ENCODE measurements at regions not wholly inside any gene's neighbourhood (a gene's known extent, or its start where the extent isn't known, plus 50 kb on each side); places are given as distances from the start of the nearest gene placed in this dataset.

DNA sequence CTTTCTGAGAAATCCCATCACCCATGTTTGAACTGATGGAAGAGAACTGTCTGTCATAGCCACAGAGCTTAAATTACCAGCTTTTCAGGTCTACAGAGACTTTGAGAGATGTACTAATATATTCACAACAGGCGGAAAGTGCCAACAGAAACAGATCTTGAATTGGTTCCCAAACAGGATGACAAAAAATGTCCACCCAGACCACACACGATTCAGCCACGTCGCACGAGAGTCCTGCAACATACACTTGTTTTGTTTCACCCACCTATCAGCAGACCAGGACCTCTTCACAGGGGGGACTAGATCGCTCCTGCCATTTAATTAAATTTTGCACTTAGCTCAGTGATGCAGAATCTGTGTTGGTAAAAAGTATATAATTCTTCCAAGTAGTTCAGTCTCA is 187.1 kb upstream of the CEP162 start:
- DNase-seq, result no peak

DNA sequence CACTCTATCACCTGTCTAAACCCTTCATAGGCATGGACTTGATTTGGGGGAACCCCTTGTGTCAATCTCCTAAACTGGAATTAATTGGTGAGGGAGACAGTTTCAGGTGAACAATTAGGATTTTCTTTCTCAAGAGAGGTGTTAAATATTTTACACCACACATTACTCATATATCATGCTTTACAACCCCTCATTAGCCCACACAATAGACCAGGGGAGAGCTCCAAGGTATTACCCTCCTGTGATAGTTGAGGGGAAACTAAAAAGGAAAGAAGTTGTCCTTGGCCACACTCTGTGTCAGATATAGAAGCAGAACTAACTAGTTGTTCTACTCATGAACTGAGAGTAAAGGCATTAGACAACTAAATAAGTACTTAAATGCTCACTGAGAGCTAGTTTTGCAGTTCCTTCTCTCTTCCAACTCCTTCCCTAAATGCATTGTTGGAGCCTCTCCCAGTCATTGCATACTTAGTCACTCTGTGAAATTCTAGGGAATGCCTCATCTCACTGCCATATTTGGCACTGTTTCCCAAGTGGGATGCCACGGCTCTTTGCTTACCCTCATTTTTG is 183.7 kb upstream of the CEP162 start:
- peak; percentile 92 for DNase-seq

DNA sequence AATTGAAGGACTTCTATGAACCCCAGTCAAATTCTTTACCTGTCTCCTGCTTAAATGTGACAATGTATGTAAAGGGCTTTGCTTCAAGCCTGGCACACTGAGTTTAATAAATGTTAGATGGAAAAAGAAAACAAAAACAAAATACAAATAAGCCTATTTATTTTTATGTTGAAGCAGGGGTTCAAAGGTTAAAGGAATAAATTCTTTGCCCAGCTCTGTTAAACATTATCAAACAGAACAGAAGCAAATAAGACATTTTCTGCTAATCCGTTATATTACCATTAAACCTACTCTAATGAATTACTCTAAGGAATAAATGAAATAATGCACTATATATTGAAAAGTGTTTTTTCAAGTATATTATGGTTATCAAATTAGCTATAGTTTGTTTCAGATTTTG is 182.5 kb upstream of the CEP162 start:
- no peak for DNase-seq

DNA sequence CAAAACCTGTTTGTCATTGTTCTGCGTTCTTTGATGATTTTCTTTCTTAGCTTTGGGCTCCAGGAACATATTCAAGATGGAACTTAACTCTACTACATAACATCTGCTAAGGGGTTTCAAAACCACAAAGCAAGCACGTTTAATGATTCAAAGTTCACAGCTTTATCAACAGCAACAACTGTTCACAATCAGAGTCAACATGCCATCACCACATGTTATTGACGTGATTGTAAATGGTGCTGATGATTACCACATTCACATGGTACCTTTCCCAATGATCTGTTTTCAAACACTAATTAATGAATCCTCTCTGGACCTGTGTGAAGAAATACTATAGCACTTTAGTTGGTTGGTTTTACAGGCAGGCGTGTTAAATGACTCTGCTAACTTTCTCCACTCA is 180.6 kb upstream of the CEP162 start:
- no peak for DNase-seq

DNA sequence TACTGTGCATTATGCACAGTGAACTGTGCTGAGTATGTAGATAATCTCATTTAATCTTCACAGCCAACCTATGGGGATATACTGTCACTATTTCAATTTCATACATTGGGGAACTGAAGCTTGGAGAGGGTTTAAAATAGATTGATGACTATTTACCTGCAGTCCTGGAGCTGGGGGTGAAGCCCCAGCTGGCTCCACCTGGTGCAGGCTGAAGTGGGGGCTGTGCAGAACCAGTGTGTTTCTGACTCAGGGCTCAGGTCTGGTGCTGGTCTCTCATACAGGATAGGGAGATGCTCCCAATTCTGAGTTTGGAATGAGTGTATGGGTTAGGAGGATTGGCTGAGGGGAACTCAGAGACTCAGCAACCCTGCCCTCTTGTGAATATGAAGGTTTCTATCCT is 176.1 kb upstream of the CEP162 start:
- DNase-seq, result no peak

DNA sequence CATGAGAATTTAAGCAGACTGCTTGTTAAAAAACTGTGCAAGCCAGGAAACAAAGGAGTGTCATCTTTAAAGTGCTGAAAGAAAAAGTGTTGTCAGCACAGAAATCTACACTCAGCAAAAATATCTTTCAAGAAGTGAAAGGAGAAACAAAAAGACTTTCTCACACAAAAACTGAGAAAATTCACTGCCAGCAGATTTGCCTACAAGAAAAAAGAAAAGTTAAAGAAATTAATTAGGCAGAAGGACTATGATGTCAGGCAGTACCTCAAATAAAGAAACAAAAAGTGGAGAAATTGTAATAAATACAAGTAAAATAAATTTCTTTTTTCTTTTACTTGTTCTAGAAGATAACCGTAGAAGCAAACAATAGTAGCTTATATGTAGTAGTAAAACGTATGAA is 171.6 kb upstream of the CEP162 start:
- no peak for DNase-seq

DNA sequence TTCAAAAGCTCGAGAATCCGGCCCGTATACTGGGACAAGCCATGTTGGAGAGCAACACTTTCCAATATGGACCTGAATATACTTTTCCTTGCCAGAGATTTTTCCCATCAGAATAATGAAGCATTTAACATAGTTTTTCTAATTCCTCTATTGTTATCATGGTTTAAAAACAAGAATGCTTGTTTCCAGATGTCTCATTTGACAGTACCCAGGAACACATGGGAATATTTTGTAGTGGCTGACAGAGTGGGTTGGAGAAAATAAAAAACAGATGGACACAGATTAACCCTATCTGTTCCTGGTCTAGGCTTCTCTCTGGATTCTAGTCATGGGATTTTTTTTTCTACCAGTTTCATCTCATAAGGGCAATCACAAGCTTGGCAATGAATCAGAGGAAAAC is 164.8 kb upstream of the CEP162 start:
- DNase-seq, result no peak

DNA sequence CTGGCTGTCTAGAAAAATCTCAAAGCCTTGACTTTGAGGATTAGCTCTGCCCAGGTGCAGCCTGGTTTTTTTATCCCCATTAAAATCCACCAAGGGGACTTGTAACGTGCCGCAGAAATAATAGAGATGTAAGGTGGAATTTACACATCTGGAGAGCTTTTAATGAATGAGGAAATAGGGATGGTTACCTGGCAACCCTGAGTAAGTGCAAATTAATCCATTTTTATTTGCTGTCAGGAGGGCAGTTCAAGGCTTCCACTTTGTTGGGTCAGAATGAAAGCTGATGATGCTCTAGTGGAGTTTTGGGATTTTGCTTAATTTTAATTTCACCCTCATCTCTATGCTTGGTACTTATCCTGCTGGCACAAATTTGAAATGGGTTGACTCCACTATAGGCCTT is 163.4 kb upstream of the CEP162 start:
- DNase-seq, result no peak

DNA sequence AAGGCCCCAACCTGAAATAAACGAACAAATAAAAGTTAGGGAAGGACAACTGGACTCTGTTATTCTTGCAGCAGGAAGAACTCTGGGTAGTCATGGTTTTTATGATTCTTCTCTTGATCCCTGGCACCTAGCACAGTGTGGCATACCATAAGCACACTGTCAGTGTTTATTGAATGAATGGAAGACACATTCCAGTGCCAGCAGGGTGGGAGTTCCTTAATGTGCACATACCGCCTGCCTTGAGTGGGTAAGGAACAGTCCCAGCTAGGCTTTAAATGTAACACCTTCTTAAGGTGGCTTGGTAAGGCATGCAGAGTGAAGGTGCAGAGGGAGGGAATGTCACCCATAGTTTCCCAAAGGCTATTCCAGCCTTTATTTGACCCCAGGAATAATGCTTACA is 162.9 kb upstream of the CEP162 start:
- no peak for DNase-seq

DNA sequence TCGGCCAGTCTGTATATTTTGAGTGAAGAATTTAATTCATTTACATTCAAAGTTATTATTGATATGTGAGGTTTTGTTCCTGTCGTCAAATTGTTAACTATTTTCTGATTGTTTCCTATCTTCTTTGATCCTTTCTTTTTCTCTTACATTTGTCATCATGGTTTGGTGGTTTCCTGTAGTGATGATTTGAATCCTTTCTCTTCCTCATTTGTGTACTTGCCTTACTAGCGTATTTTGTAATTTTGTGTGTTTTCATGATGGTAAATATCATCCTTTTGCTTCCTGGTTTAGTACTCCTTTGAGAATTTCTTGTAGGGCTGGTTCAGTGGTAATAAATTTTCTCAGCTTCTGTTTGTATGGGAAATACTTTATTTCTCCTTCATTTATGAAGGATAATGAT is 151.7 kb upstream of the CEP162 start:
- DNase-seq, result no peak

DNA sequence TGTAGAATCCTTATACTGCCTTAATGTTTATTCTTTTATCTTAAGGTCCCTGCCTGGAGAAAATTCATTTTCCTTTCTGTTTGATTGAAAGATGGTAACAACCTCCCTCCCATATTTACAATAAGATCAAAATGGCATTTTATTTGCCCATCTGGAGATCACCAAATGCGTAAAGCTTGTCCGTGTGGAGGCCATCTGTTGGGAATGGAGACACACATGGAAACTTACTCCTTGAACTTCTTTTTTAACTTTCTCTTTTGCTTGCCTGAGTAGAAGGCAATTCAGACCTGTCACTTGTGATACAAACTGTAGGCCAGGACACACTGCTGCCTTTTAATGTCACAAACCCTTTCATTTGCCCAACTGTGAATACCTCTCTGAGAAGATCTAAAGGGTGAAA is 144.8 kb upstream of the CEP162 start:
- DNase-seq, result no peak

DNA sequence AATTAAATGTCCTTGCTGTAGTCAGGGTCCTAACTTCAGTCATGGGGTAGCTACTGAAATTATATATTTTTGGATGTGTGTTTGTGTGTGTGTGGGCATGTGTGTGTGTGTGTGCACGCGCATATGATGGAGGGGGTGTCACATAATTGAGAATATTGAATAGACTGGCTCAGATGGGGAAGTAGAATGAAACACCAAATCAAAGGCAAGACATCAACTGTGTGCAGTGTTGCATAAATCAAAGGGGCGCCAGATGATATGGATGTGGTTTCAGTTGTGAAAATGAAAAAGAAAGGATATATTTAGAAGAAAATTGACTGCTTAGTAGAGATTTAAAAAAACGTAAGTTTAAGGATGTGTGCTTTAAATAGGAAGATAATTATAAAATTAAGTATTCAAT is 144.2 kb upstream of the CEP162 start:
- DNase-seq, result no peak

DNA sequence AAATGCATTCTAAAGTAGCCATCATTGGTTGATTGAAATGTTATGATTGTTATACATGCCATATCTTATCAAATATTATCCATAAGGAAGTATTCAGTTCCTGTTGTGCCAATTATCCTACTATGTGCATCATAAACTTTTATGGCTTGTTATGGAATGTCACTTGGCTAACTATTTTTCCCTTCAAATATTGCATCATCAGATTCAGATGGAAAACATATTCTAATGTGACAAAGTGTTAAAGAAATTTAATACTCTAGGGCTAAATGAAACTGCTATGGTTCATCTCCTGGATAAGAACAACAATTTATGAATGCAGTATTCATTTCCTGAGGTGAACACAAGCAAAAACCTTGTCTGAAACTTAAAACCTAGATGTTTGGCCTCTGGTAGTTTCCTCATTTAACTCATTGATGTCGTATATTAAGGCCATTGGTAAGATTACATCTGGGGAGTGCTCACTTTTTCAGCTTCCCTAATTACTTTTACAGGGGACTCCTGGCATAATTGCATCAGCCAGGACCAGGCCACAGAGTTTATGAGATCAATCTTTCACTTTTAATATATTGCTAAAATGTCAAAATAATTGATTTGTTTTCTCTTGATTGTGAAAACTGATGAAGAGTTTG is 134.9 kb upstream of the CEP162 start:
- no peak for DNase-seq

DNA sequence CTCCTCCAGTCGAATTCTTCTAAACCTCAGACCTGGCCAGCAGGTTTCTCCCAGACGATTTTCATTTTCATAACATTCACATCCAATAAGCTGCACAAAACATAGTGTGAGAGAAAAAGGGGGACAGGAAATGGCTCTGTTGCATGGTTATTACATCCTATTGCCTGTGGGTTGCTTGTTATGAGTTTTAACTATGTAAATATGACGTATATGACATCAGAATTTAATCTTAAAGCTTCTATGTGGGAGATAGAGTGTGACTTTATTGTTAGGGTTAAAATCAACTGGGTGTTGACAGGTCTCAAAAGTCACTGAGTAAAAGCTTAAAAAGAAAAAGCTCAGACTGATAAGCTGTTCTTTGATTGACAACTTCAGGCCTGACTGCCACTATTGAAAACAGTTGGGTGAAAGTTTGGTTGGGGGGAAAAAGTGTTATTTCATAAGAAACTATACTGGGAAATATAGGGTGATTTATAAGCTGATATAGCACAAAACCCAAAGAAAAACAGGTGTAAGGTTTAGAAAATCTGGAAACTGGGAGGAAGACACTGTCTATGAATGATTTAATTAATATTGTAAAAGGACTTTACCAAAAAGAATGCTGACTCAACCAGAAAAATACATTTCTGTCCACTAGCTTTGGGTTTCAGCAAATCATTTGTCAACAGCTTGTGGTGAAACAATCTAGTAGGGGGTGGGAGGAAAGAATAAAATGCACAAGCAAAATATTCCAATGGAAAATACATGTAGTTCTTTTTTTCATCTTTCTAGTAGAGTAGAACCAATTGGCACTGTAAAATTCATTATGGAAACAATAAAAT is 134.1 kb upstream of the CEP162 start:
- DNase-seq, result no peak

DNA sequence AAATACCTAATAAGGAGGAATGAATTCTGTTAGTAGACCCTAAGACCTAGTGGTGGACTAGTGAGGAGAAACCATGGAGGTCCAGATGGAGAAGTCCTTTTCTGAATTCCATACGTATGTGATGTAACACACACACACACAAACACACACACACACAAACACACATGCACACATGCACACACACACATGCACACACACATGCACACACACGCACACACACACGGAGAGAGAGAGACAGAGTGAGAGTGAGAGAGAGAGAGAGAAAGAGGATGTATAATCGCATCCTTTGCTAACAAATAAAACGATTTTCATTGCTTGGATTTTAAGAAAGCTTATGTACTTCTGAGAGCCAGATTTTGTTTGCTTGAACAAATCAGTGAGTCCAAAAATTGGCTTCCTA is 132.6 kb upstream of the CEP162 start:
- DNase-seq, result no peak

DNA sequence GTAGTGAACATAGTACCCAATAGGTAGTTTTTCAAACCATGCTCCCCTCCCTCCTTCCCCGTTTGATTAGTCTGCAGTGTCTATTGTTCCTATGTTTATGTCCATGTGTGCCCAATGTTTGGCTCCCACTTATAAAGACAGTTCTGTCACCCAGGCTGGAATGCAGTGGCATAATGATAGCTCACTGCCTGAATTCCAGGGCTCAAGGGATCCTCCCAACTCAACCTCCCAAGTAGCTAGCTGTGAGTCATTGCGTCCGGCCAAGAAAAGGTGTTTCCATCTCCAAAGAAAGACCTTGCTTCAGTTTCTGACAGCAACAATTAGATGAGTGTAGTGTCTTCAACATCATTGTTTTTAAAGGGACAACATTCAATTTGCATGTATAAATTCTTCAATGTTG is 131.1 kb upstream of the CEP162 start:
- no peak for DNase-seq

DNA sequence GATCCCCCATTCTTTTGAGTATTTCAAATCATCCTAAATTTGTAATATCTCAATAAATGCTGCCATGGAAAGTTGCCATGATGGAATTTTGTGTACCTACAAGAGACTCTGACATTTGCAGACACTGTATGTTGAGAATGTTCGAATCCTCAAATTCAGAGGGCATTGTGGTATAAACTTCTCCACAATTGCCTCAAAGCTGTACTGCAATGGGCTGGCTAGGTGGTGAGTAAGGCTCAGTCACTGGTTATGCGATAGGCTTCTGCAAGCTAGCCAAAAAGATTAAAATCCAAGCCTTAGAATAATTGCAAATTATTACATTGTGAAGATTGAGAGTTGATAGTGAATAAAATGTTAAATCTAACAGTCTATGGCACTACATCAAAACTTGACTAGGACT is 130.2 kb upstream of the CEP162 start:
- no peak for DNase-seq

DNA sequence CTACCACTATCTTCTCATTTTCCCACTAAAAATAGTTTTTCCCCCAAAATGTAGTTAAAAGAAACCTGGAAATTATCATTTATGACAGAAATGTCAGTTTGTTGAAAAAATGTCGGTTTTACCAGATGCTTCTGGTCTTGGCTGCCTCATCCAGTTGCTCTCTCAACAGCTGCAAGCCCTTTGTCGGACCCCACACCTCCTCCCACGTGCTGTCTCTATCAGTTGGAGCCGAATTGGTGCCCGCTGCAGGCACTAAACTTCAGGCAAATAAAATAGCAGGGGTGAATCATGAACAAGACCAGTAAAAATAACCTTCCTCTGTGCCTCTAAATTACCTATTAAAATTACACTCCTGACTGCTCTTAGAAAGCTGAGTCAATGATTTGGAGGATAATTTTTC is 129.5 kb upstream of the CEP162 start:
- DNase-seq, result no peak

DNA sequence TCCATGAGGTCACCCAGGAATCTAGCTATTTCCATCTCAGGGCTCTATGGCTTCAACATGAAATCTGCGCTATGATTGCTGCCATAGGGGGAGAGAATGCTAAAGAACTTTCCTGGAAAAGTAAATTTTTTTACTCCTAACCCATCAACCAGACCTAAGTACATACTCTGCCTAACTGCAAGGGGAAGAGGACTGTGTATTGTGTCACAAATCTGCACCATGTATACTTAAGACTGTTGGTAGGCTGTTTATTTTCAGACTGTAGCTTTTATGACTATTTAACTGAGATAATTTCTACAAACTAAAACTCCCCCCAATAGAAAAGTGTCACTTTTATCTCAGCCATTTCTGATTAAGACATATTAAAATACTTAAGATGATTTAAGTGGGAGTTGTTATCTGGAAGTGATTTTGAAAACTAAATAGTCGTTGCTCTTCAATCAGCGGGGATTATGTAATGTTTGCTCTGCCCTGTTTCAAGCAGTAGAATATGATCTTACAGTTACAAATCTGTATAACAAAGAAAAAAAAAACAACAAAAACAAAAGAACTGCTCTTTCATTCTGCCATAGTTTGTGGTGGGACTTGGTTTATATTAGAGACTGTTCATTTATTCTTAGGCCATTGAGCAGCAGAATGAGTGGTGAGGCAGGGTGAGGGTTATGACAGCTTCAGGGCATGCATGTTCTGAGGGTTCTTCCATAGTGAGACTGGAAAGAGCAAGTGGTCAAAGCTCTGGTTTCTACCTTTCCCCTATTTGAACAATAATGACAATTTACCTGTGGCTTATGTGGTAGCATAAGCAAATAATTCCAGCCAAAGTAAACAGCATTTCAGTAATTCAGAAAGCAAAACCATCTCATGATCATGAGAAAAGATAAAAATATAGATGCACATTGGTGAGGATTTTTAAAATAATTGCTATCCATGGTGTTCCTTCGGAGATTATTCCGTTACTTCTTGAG is 126.3 kb upstream of the CEP162 start:
- DNase-seq, result no peak

DNA sequence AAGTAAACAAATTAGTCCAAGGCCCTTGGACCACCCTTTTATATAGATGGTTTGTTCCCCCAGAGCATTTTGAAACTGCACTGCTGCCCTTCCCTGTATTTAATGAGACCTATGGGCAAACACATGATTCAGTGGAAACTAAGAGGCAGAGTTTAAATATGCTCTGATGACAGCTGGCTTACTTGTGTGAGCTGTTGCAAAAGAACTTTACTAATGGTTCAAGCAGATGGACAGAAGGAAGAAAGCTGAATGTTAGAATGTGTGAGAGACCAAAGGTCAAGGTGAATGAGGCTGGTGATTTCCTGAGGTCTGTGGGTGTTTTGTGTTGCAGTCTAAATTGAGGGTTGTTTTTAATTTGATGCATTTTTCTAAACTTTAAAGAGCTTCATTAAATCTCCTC is 123.0 kb upstream of the CEP162 start:
- peak; percentile 39 for DNase-seq

DNA sequence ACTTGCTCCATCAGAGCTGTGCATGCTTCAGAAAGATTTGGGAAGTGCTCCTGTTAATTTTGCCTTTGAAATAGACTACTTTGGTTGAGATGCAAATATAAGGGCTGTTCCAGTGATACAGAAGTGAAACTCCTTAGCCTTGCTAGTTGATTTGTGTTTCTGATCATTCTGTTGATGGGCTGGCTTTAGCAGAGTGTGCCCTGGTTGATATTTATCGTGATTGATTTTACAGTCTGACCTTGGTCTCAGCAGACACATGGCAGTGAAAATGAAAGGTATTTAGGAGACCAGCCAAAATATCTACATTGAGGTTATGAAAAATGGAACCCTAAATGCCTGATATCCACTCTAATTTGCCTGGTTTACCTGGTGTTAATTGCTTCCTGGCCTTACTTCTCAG is 122.1 kb upstream of the CEP162 start:
- DNase-seq, result no peak

DNA sequence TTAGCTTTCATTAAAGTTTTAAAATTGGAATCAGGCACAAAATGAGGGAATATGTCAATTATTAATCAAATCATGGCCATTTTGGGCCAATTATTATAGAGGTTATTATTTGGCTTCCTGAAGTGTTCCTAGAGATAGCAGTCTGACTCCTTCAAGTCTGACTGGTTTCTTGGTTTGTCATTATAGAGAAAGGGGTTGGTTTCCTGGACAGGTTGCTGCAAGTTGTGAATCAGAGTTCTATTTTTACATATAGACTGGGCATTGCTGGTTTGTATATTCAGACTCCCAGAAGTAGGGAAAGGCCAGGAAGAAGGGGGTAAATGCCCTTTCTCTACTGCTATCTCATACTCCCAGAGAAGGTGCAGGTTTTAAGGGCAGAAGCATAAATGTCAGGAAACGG is 121.4 kb upstream of the CEP162 start:
- DNase-seq, result no peak

DNA sequence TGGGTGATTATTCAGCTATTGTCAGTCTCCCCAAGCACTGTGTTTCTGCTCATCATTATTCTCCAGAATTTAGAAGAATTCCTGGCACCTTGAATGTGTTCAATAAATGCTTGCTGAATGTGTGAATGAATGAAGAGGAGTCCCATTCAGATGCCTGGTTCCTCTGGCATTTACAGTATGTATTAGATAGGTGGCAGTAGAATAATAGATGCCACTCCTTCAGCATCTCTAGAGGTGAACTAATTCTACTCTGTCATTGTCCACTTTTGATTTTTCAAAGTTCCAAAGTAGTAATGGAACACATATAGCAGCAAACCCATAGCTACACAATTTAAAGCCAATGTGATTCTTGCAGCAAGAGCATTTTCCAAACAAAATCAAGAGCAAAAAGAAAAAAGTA is 118.9 kb upstream of the CEP162 start:
- no peak for DNase-seq
